WI38 (cell line): ENCODE measurements at regions not wholly inside any gene's neighbourhood (a gene's known extent, or its start where the extent isn't known, plus 50 kb on each side); places are given as distances from the start of the nearest gene placed in this dataset.

Source experiments
- H3K4me3 ChIP-seq: 2 replicates; pipeline ENCODE4 v1.5.1; 2011; ENCODE audit warnings: low read depth, mild to moderate bottlenecking, control low read depth, low read length
- CTCF ChIP-seq: IDR thresholded peaks from 2 replicates; pipeline ENCODE4 v1.5.1; 2012; ENCODE audit warnings: low read depth, mild to moderate bottlenecking, control low read depth, low read length

GRCh38 chr11:104556606-104557301 lies 341.5 kb downstream of the CASP12 start:
- no peak for TF ChIP-seq CTCF
- H3K4me3 ChIP-seq = no peak overlapping the region

- no peak for TF ChIP-seq CTCF
- no peak overlapping the region for H3K4me3 ChIP-seq
Observed at GRCh38 chr11:104549019-104549418, 349.2 kb downstream of the CASP12 start.

GRCh38 chr11:104547996-104548661 lies 350.1 kb downstream of the CASP12 start:
- H3K4me3 ChIP-seq = no peak overlapping the region

GRCh38 chr11:104546501-104546900 lies 351.8 kb downstream of the CASP12 start:
- no peak overlapping the region for H3K4me3 ChIP-seq
- no peak for TF ChIP-seq CTCF

More at GRCh38 chr11:104547996-104548661, 350.1 kb downstream of the CASP12 start:
- TF ChIP-seq CTCF = no peak

- no peak overlapping the region for H3K4me3 ChIP-seq
- TF ChIP-seq CTCF = no peak
Observed at GRCh38 chr11:104541701-104542100, 356.6 kb downstream of the CASP12 start.

- TF ChIP-seq CTCF = no peak
- H3K4me3 ChIP-seq = no peak overlapping the region
Observed at GRCh38 chr11:104538313-104538712, 359.9 kb downstream of the CASP12 start.

GRCh38 chr11:104534278-104534677 lies 364.0 kb downstream of the CASP12 start:
- H3K4me3 ChIP-seq = no peak overlapping the region
- TF ChIP-seq CTCF = no peak
